IMR-90 (cell line): ENCODE measurements at regions not wholly inside any gene's neighbourhood (a gene's known extent, or its start where the extent isn't known, plus 50 kb on each side); places are given as distances from the start of the nearest gene placed in this dataset.

Experiments used
- CHD1 ChIP-seq: IDR thresholded peaks from 2 replicates; pipeline ENCODE4 v1.6.1; 2012; ENCODE audit warnings: low read depth, low read length, improper control_type of control experiment
- CTCF ChIP-seq: conservative IDR thresholded peaks from 2 replicates; pipeline ENCODE4 v1.5.1; 2012; ENCODE audit warnings: mild to moderate bottlenecking, low read depth, low read length, improper control_type of control experiment
- ELK1 ChIP-seq: fragments of 150-350 bp; IDR thresholded peaks from 2 replicates; pipeline ENCODE4 v1.6.1; 2016; ENCODE audit warnings: low read depth, mild to moderate bottlenecking, low read length, moderate library complexity, borderline replicate concordance
- FOS ChIP-seq: fragments of 150-350 bp; IDR thresholded peaks from 2 replicates; pipeline ENCODE4 v1.6.1; 2016; ENCODE audit warnings: low read depth, low read length
- MAFK ChIP-seq: IDR thresholded peaks from 2 replicates; pipeline ENCODE4 v1.6.1; 2012; ENCODE audit warnings: low read depth, low read length, improper control_type of control experiment
- MAZ ChIP-seq: IDR thresholded peaks from 2 replicates; pipeline ENCODE4 v1.6.1; 2012; ENCODE audit warnings: low read depth, mild to moderate bottlenecking, low read length, improper control_type of control experiment, moderate library complexity, borderline replicate concordance
- MXI1 ChIP-seq: IDR thresholded peaks from 2 replicates; pipeline ENCODE4 v1.6.1; 2012; ENCODE audit warnings: low read depth, mild to moderate bottlenecking, low read length, moderate library complexity, borderline replicate concordance
- NFE2L2 ChIP-seq: fragments of 150-350 bp; IDR thresholded peaks from 2 replicates; pipeline ENCODE4 v1.6.1; 2016; ENCODE audit warnings: low read depth, mild to moderate bottlenecking, low read length
- POLR2A ChIP-seq: IDR thresholded peaks from 2 replicates; pipeline ENCODE4 v1.6.1; 2012; ENCODE audit warnings: mild to moderate bottlenecking, low read depth, low read length
- RCOR1 ChIP-seq: IDR thresholded peaks from 2 replicates; pipeline ENCODE4 v1.6.1; 2012; ENCODE audit warnings: mild to moderate bottlenecking, low read length, improper control_type of control experiment; ENCODE audit not compliant: insufficient replicate concordance
- RFX5 ChIP-seq: IDR thresholded peaks from 2 replicates; pipeline ENCODE4 v1.8.0; 2012; ENCODE audit warnings: low read depth, mild to moderate bottlenecking, low read length, moderate library complexity
- USF2 ChIP-seq: fragments of 150-350 bp; IDR thresholded peaks from 2 replicates; pipeline ENCODE4 v1.6.1; 2017; ENCODE audit warnings: mild to moderate bottlenecking, antibody characterized with exemption, low read length, low read depth

- no peak for TF ChIP-seq RCOR1
- TF ChIP-seq CHD1, result no peak
- no peak for TF ChIP-seq CTCF
- TF ChIP-seq FOS, result no peak
- no peak for TF ChIP-seq NFE2L2
- TF ChIP-seq MXI1, result no peak
- no peak for TF ChIP-seq RFX5
- no peak for TF ChIP-seq ELK1
- no peak for TF ChIP-seq USF2
- no peak for TF ChIP-seq POLR2A
- TF ChIP-seq MAZ, result no peak
- no peak for TF ChIP-seq MAFK
These were observed 142.3 kb downstream of the BARHL2 start for GRCh38 chr1:90574692-90575370.
